ENCODE measurements at regions not wholly inside any gene's neighbourhood (a gene's known extent, or its start where the extent isn't known, plus 50 kb on each side); places are given as distances from the start of the nearest gene placed in this dataset.

GRCh38 chr3:76410762-76411281 lies 625.5 kb upstream of the ZNF717 start:
- Mint-ChIP-seq H3K27ac (no peak overlapping the region), H3K9me3 (no peaks in the 10 kb centered on the region), H3K36me3 (no peaks in the 10 kb centered on the region), H3K27me3 (ENCODE audit: insufficient read depth, low read depth) (no peaks in the 10 kb centered on the region), H3K4me3 (no peak overlapping the region), H3K4me1 (no peaks in the 10 kb centered on the region)
- H3K79me2 ChIP-seq (ENCODE audit: low read depth) = no peaks in the 10 kb centered on the region
- H2AFZ ChIP-seq (replicated peaks) = no peak overlapping the region
- H3K4me1 ChIP-seq = no peaks in the 10 kb centered on the region
- no peak overlapping the region for H3K9ac ChIP-seq
- no peak overlapping the region for H3K4me3 ChIP-seq
- no peaks in the 10 kb centered on the region for H3F3A ChIP-seq (ENCODE audit: low read depth)
- H3K27ac ChIP-seq = no peak overlapping the region
- no peaks in the 10 kb centered on the region for H3K9me3 ChIP-seq (ENCODE audit: low read depth)
- no peaks in the 10 kb centered on the region for H3K36me3 ChIP-seq
- TF ChIP-seq EZH2phosphoT487 (IDR thresholded peaks at IDR 0.05) (no peak), CTCF (IDR thresholded peaks at IDR 0.05) (no peak), EZH2 (IDR thresholded peaks at IDR 0.05) (no peak)
- H3K4me2 ChIP-seq = no peak overlapping the region
- no peak for DNase-seq (ENCODE audit: low spot score)
- no peaks in the 10 kb centered on the region for H3K27me3 ChIP-seq
- H4K20me1 ChIP-seq (ENCODE audit: low read depth) = no peaks in the 10 kb centered on the region

DNA sequence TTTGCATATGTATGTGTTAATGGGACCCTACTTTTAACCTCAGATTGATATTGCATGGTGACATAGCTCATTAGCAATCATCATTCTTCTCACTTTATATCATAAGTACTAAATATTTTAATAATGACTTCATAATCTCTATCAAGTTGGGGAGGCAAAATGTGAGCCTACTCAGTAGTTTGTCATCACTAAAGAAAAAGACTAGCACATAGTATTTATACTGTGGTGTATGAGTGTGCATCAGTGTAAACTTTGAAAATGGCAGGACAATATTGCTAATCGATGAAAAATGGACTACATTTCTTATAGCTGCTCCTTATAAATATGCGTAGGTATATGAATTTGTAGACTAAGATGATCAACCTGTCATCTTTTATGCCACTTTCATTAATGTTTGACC lies 624.5 kb upstream of the ROBO2 start:
- Mint-ChIP-seq H3K4me1 (no peaks in the 10 kb centered on the region), H3K4me3 (no peak overlapping the region), H3K9me3 (no peaks in the 10 kb centered on the region), H3K27me3 (ENCODE audit: insufficient read depth, low read depth) (no peaks in the 10 kb centered on the region), H3K36me3 (no peaks in the 10 kb centered on the region), H3K27ac (no peak overlapping the region)
- Histone ChIP-seq H4K20me1 (ENCODE audit: low read depth) (no peaks in the 10 kb centered on the region), H3K36me3 (no peaks in the 10 kb centered on the region), H3K4me3 (no peak overlapping the region), H2AFZ (replicated peaks) (no peak overlapping the region), H3K27me3 (no peaks in the 10 kb centered on the region), H3K9me3 (ENCODE audit: low read depth) (no peaks in the 10 kb centered on the region), H3K4me1 (no peaks in the 10 kb centered on the region), H3F3A (ENCODE audit: low read depth) (no peaks in the 10 kb centered on the region), H3K4me2 (no peak overlapping the region), H3K9ac (no peak overlapping the region), H3K27ac (no peak overlapping the region), H3K79me2 (ENCODE audit: low read depth) (no peaks in the 10 kb centered on the region)
- no peak for DNase-seq (ENCODE audit: low spot score)
- TF ChIP-seq EZH2 (IDR thresholded peaks at IDR 0.05) (no peak), EZH2phosphoT487 (IDR thresholded peaks at IDR 0.05) (no peak), CTCF (IDR thresholded peaks at IDR 0.05) (no peak)

DNA sequence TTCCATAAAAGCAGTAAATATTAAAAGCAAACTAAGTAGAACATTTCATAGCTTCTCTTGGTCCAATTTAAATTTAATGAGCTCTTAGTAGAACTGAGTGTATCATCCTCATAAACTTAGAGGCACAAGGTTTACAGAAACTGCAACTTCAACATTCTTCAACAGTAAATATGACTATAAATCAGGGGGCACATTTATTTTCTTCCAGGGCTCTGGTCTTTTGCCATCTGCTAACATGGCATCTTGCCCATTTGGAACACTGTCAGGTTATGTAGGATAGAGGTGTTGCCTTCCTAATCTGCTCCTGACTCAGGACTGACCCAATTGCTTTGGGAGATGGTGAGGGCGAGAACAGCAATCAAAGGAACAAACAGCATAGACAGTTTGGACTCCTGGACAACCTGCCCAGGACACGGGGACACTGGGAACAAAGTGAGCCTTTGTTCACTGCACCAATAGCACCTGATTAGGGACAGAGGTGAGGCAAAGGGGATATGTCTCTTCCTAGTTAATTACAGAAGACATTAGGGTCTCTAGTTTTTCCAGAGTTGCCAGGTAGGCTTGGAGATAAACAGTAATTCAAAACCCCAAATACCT lies 610.2 kb upstream of the ROBO2 start:
- Histone ChIP-seq H3K9ac (no peak overlapping the region), H3K4me3 (no peak overlapping the region), H3K27ac (no peak overlapping the region), H3K27me3 (no peaks in the 10 kb centered on the region), H3K36me3 (no peaks in the 10 kb centered on the region), H3K9me3 (ENCODE audit: low read depth) (no peaks in the 10 kb centered on the region), H3K4me1 (no peaks in the 10 kb centered on the region), H2AFZ (replicated peaks) (no peak overlapping the region), H4K20me1 (ENCODE audit: low read depth) (no peaks in the 10 kb centered on the region), H3F3A (ENCODE audit: low read depth) (no peaks in the 10 kb centered on the region), H3K4me2 (no peak overlapping the region), H3K79me2 (ENCODE audit: low read depth) (no peaks in the 10 kb centered on the region)
- no peak overlapping the region for H3K27ac Mint-ChIP-seq
- no peaks in the 10 kb centered on the region for H3K27me3 Mint-ChIP-seq (ENCODE audit: insufficient read depth, low read depth)
- no peaks in the 10 kb centered on the region for H3K9me3 Mint-ChIP-seq
- DNase-seq (ENCODE audit: low spot score) = no peak
- H3K4me3 Mint-ChIP-seq = no peak overlapping the region
- TF ChIP-seq EZH2 (IDR thresholded peaks at IDR 0.05) = no peak
- TF ChIP-seq CTCF (IDR thresholded peaks at IDR 0.05) = no peak
- TF ChIP-seq EZH2phosphoT487 (IDR thresholded peaks at IDR 0.05) = no peak
- no peaks in the 10 kb centered on the region for H3K4me1 Mint-ChIP-seq
- H3K36me3 Mint-ChIP-seq = no peaks in the 10 kb centered on the region
